Endothelial cell of umbilical vein (primary cell): ENCODE measurements at regions not wholly inside any gene's neighbourhood (a gene's known extent, or its start where the extent isn't known, plus 50 kb on each side); places are given as distances from the start of the nearest gene placed in this dataset.

Experiments
- BruUV-seq: library from RNA; stranded (reverse); fragments of 400-500 nt; replicated peaks from 2 replicates; lab custom pipeline; 2021; lab: Mats Ljungman, UMichigan
- CTCF ChIA-PET: fragments of 300-600, 350-600 bp; sonication (Branson Sonifier 250); formaldehyde crosslinking; loops from one replicate; lab custom pipeline; 2021; ENCODE audit warnings: antibody characterized with exemption, inconsistent platforms; lab: Charles Lee
- POLR2A ChIA-PET: fragments of 300-600, 350-600 bp; sonication (Branson Sonifier 250); formaldehyde crosslinking; loops from one replicate; lab custom pipeline; 2021; ENCODE audit warnings: antibody characterized with exemption, inconsistent platforms; lab: Charles Lee
- DNase-seq: peaks from one replicate; pipeline ENCODE4 v3.0.0-alpha.2; 2011; ENCODE audit warnings: low read depth, low spot score
- FAIRE-seq: peaks from 2 replicates; lab custom pipeline; 2011; peaks lifted over from hg19 to GRCh38; lab: Jason Lieb, UNC
- H2AFZ ChIP-seq: 2 replicates; pipeline ENCODE4 v1.6.0; 2012; ENCODE audit warnings: low read depth, low read length, control low read depth, inconsistent platforms
- H3K27ac ChIP-seq: 2 replicates; pipeline ENCODE4 v1.5.1; 2011; ENCODE audit warnings: low read depth, mild to moderate bottlenecking, control low read depth, low read length, moderate library complexity; ENCODE audit not compliant: insufficient read depth
- H3K27me3 ChIP-seq, 2 experiments: 2 replicates each; pipeline versions ENCODE4 v1.6.0 to v1.6.1; 2011; ENCODE audit warnings: low read length in 2 of 2, mixed read lengths in 1 of 2; ENCODE audit not compliant: control insufficient read depth in 2 of 2, insufficient read depth in 2 of 2
- H3K36me3 ChIP-seq, 2 experiments: 2 replicates in 1 of 2; 3 replicates in 1 of 2; pipeline ENCODE4 v1.5.1; 2011; ENCODE audit warnings: low read length in 2 of 2, mild to moderate bottlenecking in 1 of 2, moderate library complexity in 1 of 2; ENCODE audit not compliant: control insufficient read depth in 2 of 2, insufficient read depth in 2 of 2; ENCODE audit errors: extremely low read depth in 1 of 2
- H3K4me1 ChIP-seq: 3 replicates; pipeline ENCODE4 v1.5.1; 2011; ENCODE audit warnings: mild to moderate bottlenecking, low read length; ENCODE audit not compliant: control insufficient read depth, insufficient read depth; ENCODE audit errors: extremely low read depth
- H3K4me2 ChIP-seq: 2 replicates; pipeline ENCODE4 v1.6.1; 2011; ENCODE audit warnings: low read length, control low read depth, mixed read lengths; ENCODE audit not compliant: insufficient read depth
- H3K4me3 ChIP-seq, 3 experiments: fragments of 200-600 bp in 1 of 3; sonication (generic), shearing (Covaris generic) in 1 of 3; replicated peaks in 1 of 3; 2 replicates each; pipeline ENCODE4 v1.5.1; 2011 to 2016; ENCODE audit warnings: control low read depth in 3 of 3, low read length in 3 of 3, mild to moderate bottlenecking in 2 of 3, inconsistent platforms in 1 of 3, low read depth in 1 of 3, moderate library complexity in 1 of 3; ENCODE audit not compliant: insufficient read depth in 1 of 3
- H3K79me2 ChIP-seq: 2 replicates; pipeline ENCODE4 v1.6.0; 2012; ENCODE audit warnings: low read length, inconsistent platforms; ENCODE audit not compliant: control insufficient read depth, insufficient read depth
- H3K9ac ChIP-seq: replicated peaks from 2 replicates; pipeline ENCODE3; 2011; ENCODE audit warnings: low read length, control low read depth; ENCODE audit not compliant: insufficient read depth; ENCODE audit errors: extremely low read depth
- H3K9me1 ChIP-seq: replicated peaks from 3 replicates; pipeline ENCODE4 v1.6.0; 2011; ENCODE audit warnings: mild to moderate bottlenecking, low read length; ENCODE audit not compliant: control insufficient read depth, insufficient read depth; ENCODE audit errors: extremely low read depth
- H3K9me3 ChIP-seq: replicated peaks from 2 replicates; pipeline ENCODE4 v1.5.1; 2012; ENCODE audit warnings: low read length, inconsistent platforms; ENCODE audit not compliant: control insufficient read depth, insufficient read depth
- H4K20me1 ChIP-seq: replicated peaks from 2 replicates; pipeline ENCODE3; 2011; ENCODE audit warnings: mild to moderate bottlenecking, low read length; ENCODE audit not compliant: control insufficient read depth, insufficient read depth; ENCODE audit errors: extremely low read depth
- CTCF ChIP-seq, 2 donors: IDR thresholded peaks; 1 replicate in 1 of 2; 2 replicates in 1 of 2; pipeline ENCODE4 v1.5.1; 2011; ENCODE audit warnings: low read length in 2 of 2, mild to moderate bottlenecking in 2 of 2, moderate library complexity in 2 of 2, control low read depth in 1 of 2, inconsistent platforms in 1 of 2, low read depth in 1 of 2; ENCODE audit not compliant: insufficient read depth in 1 of 2; ENCODE audit errors: extremely low read depth in 1 of 2
- EZH2 ChIP-seq: IDR thresholded peaks from 2 replicates; pipeline ENCODE4 v1.6.1; 2012; ENCODE audit warnings: borderline replicate concordance, low read depth, mild to moderate bottlenecking, moderate library complexity, low read length, inconsistent platforms; ENCODE audit not compliant: severe bottlenecking
- FOS ChIP-seq: IDR thresholded peaks from 2 replicates; pipeline ENCODE4 v1.6.1; 2011; ENCODE audit warnings: mild to moderate bottlenecking, low read length, moderate library complexity, borderline replicate concordance; ENCODE audit not compliant: insufficient read depth
- GATA2 ChIP-seq: IDR thresholded peaks from 2 replicates; pipeline ENCODE4 v1.7.0; 2011; ENCODE audit warnings: low read depth, mild to moderate bottlenecking, moderate library complexity, mixed read lengths, low read length; ENCODE audit not compliant: insufficient read length, insufficient read depth
- JUN ChIP-seq: IDR thresholded peaks from 2 replicates; pipeline ENCODE4 v1.6.1; 2011; ENCODE audit warnings: borderline replicate concordance, low read depth; ENCODE audit not compliant: insufficient read length, insufficient read depth
- MAX ChIP-seq: IDR thresholded peaks from 2 replicates; pipeline ENCODE4 v1.6.1; 2011; ENCODE audit not compliant: insufficient read depth, insufficient read length
- MYC ChIP-seq: IDR thresholded peaks from one replicate; pipeline ENCODE4 v1.6.1; 2011; ENCODE audit warnings: mild to moderate bottlenecking, low read depth, low read length
- POLR2A ChIP-seq: IDR thresholded peaks from 2 replicates; pipeline ENCODE4 v1.6.1; 2012; ENCODE audit warnings: low read depth, mild to moderate bottlenecking, control low read depth, low read length
- POLR2AphosphoS5 ChIP-seq: IDR thresholded peaks from 2 replicates; pipeline ENCODE4 v1.6.1; 2012; ENCODE audit warnings: low read depth, mild to moderate bottlenecking, control low read depth, low read length, moderate library complexity; ENCODE audit not compliant: insufficient read depth
- dilution Hi-C: fragments of 300-500 bp; cut with MboI; formaldehyde crosslinking; loops from one replicate; pipeline ENCODE4 v1.15.0; 2019; ENCODE audit warnings: low sequenced_read_pairs; ENCODE audit not compliant: extremely low pct_ligation_motif_present
- intact Hi-C: fragments of 100-400 bp; cut with micrococcal nuclease; formaldehyde crosslinking; loops from one replicate; pipeline ENCODE4 v1.10.0; 2022

- no peak for FAIRE-seq
These were observed 227.2 kb upstream of the ASCC3 start for GRCh38 chr6:101108286-101108685.

More at GRCh38 chr6:101108286-101108685, 227.2 kb upstream of the ASCC3 start:
- no peaks in the 10 kb centered on the region for H3K9me1 ChIP-seq
- no TSS peak for BruUV-seq
- H3K4me2 ChIP-seq = no peak overlapping the region
- H3K79me2 ChIP-seq = no peaks in the 10 kb centered on the region
- H2AFZ ChIP-seq = no peak overlapping the region
- H3K4me3 ChIP-seq = no peak overlapping the region
- no peaks in the 10 kb centered on the region for H4K20me1 ChIP-seq
- intact Hi-C loops (no loop called here), dilution Hi-C loops (no loop called here)
- ChIA-PET CTCF (no interaction called here), POLR2A (no interaction called here)
- no peaks in the 10 kb centered on the region for H3K4me1 ChIP-seq
- no peak overlapping the region for H3K27ac ChIP-seq
- H3K9ac ChIP-seq = no peak overlapping the region
- no peaks in the 10 kb centered on the region for H3K27me3 ChIP-seq
- no peak for DNase-seq
- H3K36me3 ChIP-seq = no peaks in the 10 kb centered on the region
- no peaks in the 10 kb centered on the region for H3K9me3 ChIP-seq
- no peak for TF ChIP-seq POLR2AphosphoS5
- TF ChIP-seq MYC = no peak
- no peak for TF ChIP-seq EZH2
- TF ChIP-seq CTCF (IDR thresholded peaks at IDR 0.05; ENCODE audit: extremely low read depth in 1 of 2, insufficient read depth in 1 of 2, low read depth in 1 of 2, low read length in 2 of 2) = no peak
- TF ChIP-seq MAX = no peak
- no peak for TF ChIP-seq GATA2
- no peak for TF ChIP-seq POLR2A
- TF ChIP-seq FOS = no peak
- TF ChIP-seq JUN = no peak
